ENCODE measurements at regions not wholly inside any gene's neighbourhood (a gene's known extent, or its start where the extent isn't known, plus 50 kb on each side); places are given as distances from the start of the nearest gene placed in this dataset.
"Not testable (repeated sequence)": the region's sequence is repeated elsewhere in the genome, so short reads cannot be mapped to it uniquely, and the experiment has no call there.

DNA sequence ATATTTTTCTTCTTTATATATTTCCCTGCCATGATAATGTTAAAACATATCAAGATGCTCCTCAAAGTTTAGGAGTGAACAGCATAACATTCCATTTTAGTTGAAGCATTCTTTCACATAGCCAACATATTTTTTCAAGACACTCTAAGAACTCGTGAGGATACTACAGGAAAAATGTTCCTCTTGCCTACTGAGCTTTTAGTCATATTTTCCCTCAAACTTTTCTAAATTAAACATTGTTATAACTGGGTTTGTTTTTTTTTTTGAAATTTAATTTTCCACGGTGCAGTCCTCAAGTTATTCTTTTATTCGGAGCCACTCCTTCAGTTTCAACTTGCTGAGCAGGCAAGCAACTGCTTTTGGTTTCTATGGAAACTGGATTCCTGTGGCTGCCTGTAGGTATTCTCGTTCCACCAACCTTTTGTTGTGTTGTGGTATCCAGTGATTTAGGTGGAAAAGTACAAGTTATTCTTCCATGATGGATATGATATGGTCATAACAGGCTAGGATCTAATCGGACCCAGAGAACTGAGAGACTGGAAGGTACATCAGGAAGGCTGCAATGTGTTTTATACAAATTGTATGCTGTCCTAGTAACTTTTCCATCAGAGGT is 248.0 kb downstream of the TRIML1 start:
- CTCF ChIA-PET = no interaction called here
- H3K36me3 ChIP-seq (ENCODE audit: control insufficient read depth in 2 of 3, insufficient read depth in 3 of 3, low read length in 3 of 3) = no peaks in the 10 kb centered on the region
- peaks cover 4 to 56% (median 23%) of the 10 kb centered on the region in 11 donors for H3K9me3 Mint-ChIP-seq
- POLR2A ChIA-PET = no interaction called here
- no peak overlapping the region for H3K4me3 ChIP-seq (ENCODE audit: low read length)
- H3K27me3 Mint-ChIP-seq = no peaks in the 10 kb centered on the region
- ATAC-seq = no peak
- H3K4me1 Mint-ChIP-seq = no peaks in the 10 kb centered on the region
- no peaks in the 10 kb centered on the region for H3K27me3 ChIP-seq (ENCODE audit: control insufficient read depth in 2 of 2, insufficient read depth in 2 of 2, low read length in 2 of 2)
- H3K27ac ChIP-seq (ENCODE audit: low read depth, low read length) = no peak overlapping the region
- DNase-seq = no peak
- peaks cover 0 to 5% (median 0%) of the 10 kb centered on the region in 5 donors for H3K36me3 Mint-ChIP-seq
- no peaks in the 10 kb centered on the region for H3K9me3 ChIP-seq (ENCODE audit: control insufficient read depth in 2 of 3, low read length in 3 of 3)
- no peaks in the 10 kb centered on the region for H3K4me1 ChIP-seq (ENCODE audit: control insufficient read depth in 2 of 2, insufficient read depth in 2 of 2, low read length in 2 of 2)
- H3K27ac Mint-ChIP-seq = no peak overlapping the region
- intact Hi-C loops (cut with micrococcal nuclease) = no loop called here
- no peak overlapping the region for H3K4me3 Mint-ChIP-seq

DNA sequence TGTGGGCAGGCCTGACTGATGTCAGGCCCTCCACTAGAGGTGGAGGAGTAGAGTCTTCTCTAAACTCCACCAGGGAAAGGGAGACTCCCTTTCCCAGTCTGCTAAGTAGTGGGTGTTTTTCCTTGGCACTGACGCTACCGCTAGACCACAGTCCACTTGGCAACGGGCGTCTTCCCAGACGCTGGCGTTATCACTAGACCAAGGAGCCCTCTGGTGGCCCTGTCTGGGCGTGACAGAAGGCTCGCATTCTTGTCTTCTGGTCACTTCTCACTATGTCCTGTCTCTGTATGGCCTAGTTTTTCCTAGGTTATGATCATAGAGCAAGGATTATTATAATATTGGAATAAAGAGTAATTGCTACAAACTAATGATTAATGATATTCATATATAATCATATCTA is 252.1 kb downstream of the TRIML1 start:
- CTCF ChIA-PET; intact Hi-C loops (cut with micrococcal nuclease); H3K27me3 Mint-ChIP-seq: not testable (repeated sequence)

DNA sequence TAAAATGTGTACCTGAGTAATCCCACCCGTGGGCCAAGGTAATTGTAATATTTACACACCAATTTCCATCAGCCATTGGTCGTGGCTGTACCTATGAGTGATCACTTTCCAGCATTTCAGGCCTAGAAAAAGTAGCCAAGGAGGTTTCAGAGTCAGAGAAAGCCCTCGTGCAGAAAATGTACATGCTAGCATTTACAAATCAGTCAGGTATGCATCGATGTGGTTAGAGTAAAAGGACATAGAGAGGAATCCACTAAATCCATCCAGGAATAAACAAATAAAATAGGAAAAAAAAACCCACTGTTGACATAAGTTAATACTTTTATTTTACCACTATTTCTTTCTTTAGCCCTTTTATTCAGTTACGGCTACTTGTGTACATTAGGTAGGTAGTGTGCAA is 256.8 kb downstream of the TRIML1 start:
- H3K4me1 Mint-ChIP-seq = no peaks in the 10 kb centered on the region
- H3K27me3 Mint-ChIP-seq = no peaks in the 10 kb centered on the region
- CTCF ChIA-PET = no interaction called here
- H3K4me1 ChIP-seq (ENCODE audit: control insufficient read depth in 2 of 2, insufficient read depth in 2 of 2, low read length in 2 of 2) = no peaks in the 10 kb centered on the region
- no peak overlapping the region for H3K27ac ChIP-seq (ENCODE audit: low read depth, low read length)
- ATAC-seq = no peak
- H3K9me3 Mint-ChIP-seq = peaks cover 0 to 23% (median 10%) of the 10 kb centered on the region in 11 donors
- no peaks in the 10 kb centered on the region for H3K27me3 ChIP-seq (ENCODE audit: control insufficient read depth in 2 of 2, insufficient read depth in 2 of 2, low read length in 2 of 2)
- H3K36me3 ChIP-seq (ENCODE audit: control insufficient read depth in 2 of 3, insufficient read depth in 3 of 3, low read length in 3 of 3) = no peaks in the 10 kb centered on the region
- intact Hi-C loops (cut with micrococcal nuclease) = no loop called here
- H3K9me3 ChIP-seq (ENCODE audit: control insufficient read depth in 2 of 3, low read length in 3 of 3) = no peaks in the 10 kb centered on the region
- H3K4me3 Mint-ChIP-seq = no peak overlapping the region
- no peak overlapping the region for H3K4me3 ChIP-seq (ENCODE audit: low read length)
- POLR2A ChIA-PET = no interaction called here
- DNase-seq = no peak
- H3K27ac Mint-ChIP-seq = no peak overlapping the region
- no peaks in the 10 kb centered on the region for H3K36me3 Mint-ChIP-seq

More for the DNA sequence above, 252.1 kb downstream of the TRIML1 start:
- POLR2A ChIA-PET; H3K36me3 ChIP-seq (ENCODE audit: control insufficient read depth in 2 of 3, insufficient read depth in 3 of 3, low read length in 3 of 3); H3K4me3 ChIP-seq (ENCODE audit: low read length); H3K9me3 ChIP-seq (ENCODE audit: control insufficient read depth in 2 of 3, low read length in 3 of 3); H3K36me3 Mint-ChIP-seq; ATAC-seq; H3K4me3 Mint-ChIP-seq; DNase-seq; H3K4me1 Mint-ChIP-seq; H3K27me3 ChIP-seq (ENCODE audit: control insufficient read depth in 2 of 2, insufficient read depth in 2 of 2, low read length in 2 of 2); H3K27ac ChIP-seq (ENCODE audit: low read depth, low read length); H3K27ac Mint-ChIP-seq; H3K4me1 ChIP-seq (ENCODE audit: control insufficient read depth in 2 of 2, insufficient read depth in 2 of 2, low read length in 2 of 2): not testable (repeated sequence)
- peaks cover 0 to 35% (median 15%) of the 10 kb centered on the region in 11 donors for H3K9me3 Mint-ChIP-seq

DNA sequence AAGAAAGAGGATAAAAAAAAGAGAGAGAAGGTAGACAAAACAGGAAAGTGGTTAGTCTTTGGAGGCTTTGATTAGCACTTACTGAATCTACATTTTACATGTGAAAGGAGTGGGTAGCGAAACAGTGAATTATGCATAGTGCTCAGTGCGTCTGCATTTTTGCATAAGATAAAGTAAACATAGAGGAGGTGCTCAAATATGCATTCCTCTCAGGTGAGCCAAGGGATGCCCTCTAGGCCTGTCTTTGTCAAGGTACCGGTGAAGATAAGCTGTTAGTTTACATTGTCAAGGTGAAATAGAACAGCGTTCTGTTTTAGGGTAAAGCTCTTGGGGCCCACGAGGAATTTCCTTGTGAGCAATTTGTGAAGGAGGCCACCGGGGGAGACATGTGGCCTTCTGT is 260.6 kb downstream of the TRIML1 start:
- no peaks in the 10 kb centered on the region for H3K4me1 ChIP-seq (ENCODE audit: control insufficient read depth in 2 of 2, insufficient read depth in 2 of 2, low read length in 2 of 2)
- ATAC-seq = no peak
- no peaks in the 10 kb centered on the region for H3K4me1 Mint-ChIP-seq
- no peak overlapping the region for H3K27ac ChIP-seq (ENCODE audit: low read depth, low read length)
- no peak overlapping the region for H3K4me3 Mint-ChIP-seq
- H3K27me3 Mint-ChIP-seq = no peaks in the 10 kb centered on the region
- intact Hi-C loops (cut with micrococcal nuclease) = no loop called here
- no peaks in the 10 kb centered on the region for H3K9me3 ChIP-seq (ENCODE audit: control insufficient read depth in 2 of 3, low read length in 3 of 3)
- no peak overlapping the region for H3K27ac Mint-ChIP-seq
- ChIA-PET POLR2A (no interaction called here), CTCF (no interaction called here)
- DNase-seq = no peak
- no peaks in the 10 kb centered on the region for H3K36me3 ChIP-seq (ENCODE audit: control insufficient read depth in 2 of 3, insufficient read depth in 3 of 3, low read length in 3 of 3)
- peaks cover 0 to 25% (median 9%) of the 10 kb centered on the region in 11 donors for H3K9me3 Mint-ChIP-seq
- no peaks in the 10 kb centered on the region for H3K36me3 Mint-ChIP-seq
- no peaks in the 10 kb centered on the region for H3K27me3 ChIP-seq (ENCODE audit: control insufficient read depth in 2 of 2, insufficient read depth in 2 of 2, low read length in 2 of 2)
- H3K4me3 ChIP-seq (ENCODE audit: low read length) = no peak overlapping the region

DNA sequence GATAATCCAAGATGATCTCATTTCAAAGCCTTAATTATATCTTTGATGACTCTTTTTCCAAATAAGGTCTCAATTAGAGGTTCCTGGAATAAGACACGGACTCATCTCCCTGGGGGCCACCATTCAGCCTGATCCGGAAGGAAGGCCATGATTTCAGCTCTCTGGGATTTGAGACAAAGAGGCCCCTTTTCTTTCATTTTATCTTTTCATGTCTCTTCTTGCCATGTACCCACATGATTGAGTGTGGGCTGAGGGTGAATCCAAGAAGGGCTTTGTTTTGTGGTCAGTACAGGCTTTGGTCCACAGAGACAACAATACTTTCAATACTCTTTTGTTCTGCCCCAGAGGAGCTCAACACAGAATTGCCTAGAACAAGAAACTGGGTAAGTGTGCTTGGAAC is 261.2 kb downstream of the TRIML1 start:
- H3K36me3 Mint-ChIP-seq = no peaks in the 10 kb centered on the region
- H3K27ac Mint-ChIP-seq = no peak overlapping the region
- Histone ChIP-seq H3K4me3 (ENCODE audit: low read length) (no peak overlapping the region), H3K27ac (ENCODE audit: low read depth, low read length) (no peak overlapping the region), H3K4me1 (ENCODE audit: control insufficient read depth in 2 of 2, insufficient read depth in 2 of 2, low read length in 2 of 2) (no peaks in the 10 kb centered on the region), H3K27me3 (ENCODE audit: control insufficient read depth in 2 of 2, insufficient read depth in 2 of 2, low read length in 2 of 2) (no peaks in the 10 kb centered on the region), H3K9me3 (ENCODE audit: control insufficient read depth in 2 of 3, low read length in 3 of 3) (no peaks in the 10 kb centered on the region), H3K36me3 (ENCODE audit: control insufficient read depth in 2 of 3, insufficient read depth in 3 of 3, low read length in 3 of 3) (no peaks in the 10 kb centered on the region)
- peaks cover 0 to 24% (median 9%) of the 10 kb centered on the region in 11 donors for H3K9me3 Mint-ChIP-seq
- CTCF ChIA-PET = no interaction called here
- no peaks in the 10 kb centered on the region for H3K27me3 Mint-ChIP-seq
- intact Hi-C loops (cut with micrococcal nuclease) = no loop called here
- DNase-seq = no peak
- no peak for ATAC-seq
- H3K4me3 Mint-ChIP-seq = no peak overlapping the region
- no peaks in the 10 kb centered on the region for H3K4me1 Mint-ChIP-seq
- POLR2A ChIA-PET = no interaction called here

DNA sequence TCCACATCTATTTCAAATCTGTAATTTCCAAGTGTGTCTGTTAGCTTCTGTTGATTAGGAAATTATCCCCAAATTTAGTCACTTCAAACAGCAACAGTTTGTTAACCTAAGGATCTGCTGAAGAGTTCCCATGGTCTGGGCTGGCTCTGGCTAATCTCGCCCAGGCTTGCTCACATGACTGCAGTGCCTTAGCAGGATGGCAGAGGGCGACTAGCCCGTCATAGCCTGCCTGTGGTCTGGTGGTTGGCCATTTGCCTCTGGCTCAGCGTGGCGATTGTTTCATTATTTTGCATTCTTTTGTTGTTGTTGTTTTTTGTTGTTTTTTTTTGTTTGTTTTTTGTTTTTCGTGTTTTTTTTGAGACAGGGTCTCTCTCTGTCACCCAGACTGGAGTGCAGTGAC is 264.0 kb downstream of the TRIML1 start:
- no peaks in the 10 kb centered on the region for H3K36me3 ChIP-seq (ENCODE audit: control insufficient read depth in 2 of 3, insufficient read depth in 3 of 3, low read length in 3 of 3)
- Mint-ChIP-seq H3K9me3 (peaks cover 0 to 21% (median 9%) of the 10 kb centered on the region in 11 donors), H3K27ac (no peak overlapping the region), H3K4me3 (no peak overlapping the region), H3K36me3 (peaks cover 0 to 3% (median 0%) of the 10 kb centered on the region in 5 donors), H3K4me1 (no peaks in the 10 kb centered on the region), H3K27me3 (no peaks in the 10 kb centered on the region)
- CTCF ChIA-PET = no interaction called here
- H3K9me3 ChIP-seq (ENCODE audit: control insufficient read depth in 2 of 3, low read length in 3 of 3) = no peaks in the 10 kb centered on the region
- intact Hi-C loops (cut with micrococcal nuclease) = no loop called here
- H3K4me1 ChIP-seq (ENCODE audit: control insufficient read depth in 2 of 2, insufficient read depth in 2 of 2, low read length in 2 of 2) = no peaks in the 10 kb centered on the region
- no peak overlapping the region for H3K4me3 ChIP-seq (ENCODE audit: low read length)
- H3K27me3 ChIP-seq (ENCODE audit: control insufficient read depth in 2 of 2, insufficient read depth in 2 of 2, low read length in 2 of 2) = no peaks in the 10 kb centered on the region
- DNase-seq = no peak
- POLR2A ChIA-PET = no interaction called here
- no peak for ATAC-seq
- H3K27ac ChIP-seq (ENCODE audit: low read depth, low read length) = no peak overlapping the region

DNA sequence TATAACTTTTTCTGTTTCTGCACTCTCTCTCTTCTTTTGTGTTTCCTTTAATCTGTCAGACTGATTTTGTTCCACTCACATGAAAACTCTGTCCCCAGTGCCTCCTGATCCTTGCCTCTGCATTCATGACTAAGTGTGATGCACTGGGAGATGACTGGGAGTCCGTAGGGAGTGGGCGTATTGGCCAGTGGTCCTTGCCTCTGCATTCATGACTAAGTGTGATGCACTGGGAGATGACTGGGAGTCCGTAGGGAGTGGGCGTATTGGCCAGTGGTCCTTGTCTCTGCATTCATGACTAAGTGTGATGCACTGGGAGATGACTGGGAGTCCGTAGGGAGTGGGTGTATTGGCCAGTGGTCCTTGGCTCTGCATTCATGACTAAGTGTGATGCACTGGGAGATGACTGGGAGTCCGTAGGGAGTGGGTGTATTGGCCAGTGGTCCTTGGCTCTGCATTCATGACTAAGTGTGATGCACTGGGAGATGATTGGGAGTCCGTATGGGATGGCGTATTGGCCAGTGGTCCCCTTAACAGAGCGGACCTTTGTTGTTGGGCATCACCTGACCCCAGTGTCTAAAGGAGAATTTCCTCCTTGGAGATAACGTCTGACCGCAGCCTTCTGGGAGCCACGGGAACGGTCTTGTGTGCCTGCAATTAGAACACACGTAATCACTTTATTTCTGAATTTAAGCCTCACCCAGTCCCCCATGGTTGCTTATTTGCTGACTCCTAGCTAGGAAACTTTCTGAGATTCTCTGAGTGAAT is 266.0 kb downstream of the TRIML1 start:
- POLR2A ChIA-PET; H3K4me3 ChIP-seq (ENCODE audit: low read length); H3K27me3 Mint-ChIP-seq; H3K27ac Mint-ChIP-seq; H3K36me3 Mint-ChIP-seq; H3K36me3 ChIP-seq (ENCODE audit: control insufficient read depth in 2 of 3, insufficient read depth in 3 of 3, low read length in 3 of 3); DNase-seq; intact Hi-C loops (cut with micrococcal nuclease); H3K9me3 ChIP-seq (ENCODE audit: control insufficient read depth in 2 of 3, low read length in 3 of 3); CTCF ChIA-PET; ATAC-seq; H3K27ac ChIP-seq (ENCODE audit: low read depth, low read length); H3K27me3 ChIP-seq (ENCODE audit: control insufficient read depth in 2 of 2, insufficient read depth in 2 of 2, low read length in 2 of 2); H3K4me1 Mint-ChIP-seq; H3K4me1 ChIP-seq (ENCODE audit: control insufficient read depth in 2 of 2, insufficient read depth in 2 of 2, low read length in 2 of 2); H3K4me3 Mint-ChIP-seq: not testable (repeated sequence)
- H3K9me3 Mint-ChIP-seq = peaks cover 0 to 16% (median 6%) of the 10 kb centered on the region in 11 donors
